ENCODE measurements at regions not wholly inside any gene's neighbourhood (a gene's known extent, or its start where the extent isn't known, plus 50 kb on each side); places are given as distances from the start of the nearest gene placed in this dataset.

GRCh38 chr13:73681015-73681414, 453.2 kb downstream of the KLF12 start:
- H3K4me1 ChIP-seq (ENCODE audit: control insufficient read depth, insufficient read depth, low read length), result peaks cover 23% of the 10 kb centered on the region
- H3K36me3 ChIP-seq (ENCODE audit: control insufficient read depth, insufficient read depth, low read length, severe bottlenecking), result no peaks in the 10 kb centered on the region
- H3K9me3 ChIP-seq (ENCODE audit: control insufficient read depth, low read length), result no peaks in the 10 kb centered on the region
- H3K4me3 ChIP-seq (ENCODE audit: low read length), result peak overlapping the region; percentile 9
- no peaks in the 10 kb centered on the region for H3K27me3 ChIP-seq (replicated peaks; ENCODE audit: control insufficient read depth, insufficient read depth, low read length)
- H3K9ac ChIP-seq (ENCODE audit: low read length), result no peak overlapping the region
- no peak for DNase-seq (ENCODE audit: low read depth)

- H3K4me3 ChIP-seq (ENCODE audit: low read length), result no peak overlapping the region
- H3K9me3 ChIP-seq (ENCODE audit: control insufficient read depth, low read length), result no peaks in the 10 kb centered on the region
- H3K27me3 ChIP-seq (replicated peaks; ENCODE audit: control insufficient read depth, insufficient read depth, low read length), result no peaks in the 10 kb centered on the region
- DNase-seq (ENCODE audit: low read depth), result peak; percentile 12
- H3K9ac ChIP-seq (ENCODE audit: low read length), result no peak overlapping the region
- no peaks in the 10 kb centered on the region for H3K36me3 ChIP-seq (ENCODE audit: control insufficient read depth, insufficient read depth, low read length, severe bottlenecking)
- peaks cover 34% of the 10 kb centered on the region for H3K4me1 ChIP-seq (ENCODE audit: control insufficient read depth, insufficient read depth, low read length)
These were observed 457.1 kb downstream of the KLF12 start for GRCh38 chr13:73677048-73677601.

- Histone ChIP-seq H3K4me1 (ENCODE audit: control insufficient read depth, insufficient read depth, low read length) (peaks cover 39% of the 10 kb centered on the region), H3K4me3 (ENCODE audit: low read length) (no peak overlapping the region), H3K27me3 (replicated peaks; ENCODE audit: control insufficient read depth, insufficient read depth, low read length) (no peaks in the 10 kb centered on the region), H3K9ac (ENCODE audit: low read length) (no peak overlapping the region), H3K9me3 (ENCODE audit: control insufficient read depth, low read length) (no peaks in the 10 kb centered on the region), H3K36me3 (ENCODE audit: control insufficient read depth, insufficient read depth, low read length, severe bottlenecking) (no peaks in the 10 kb centered on the region)
- peak; percentile 1 for DNase-seq (ENCODE audit: low read depth)
These were observed 457.6 kb downstream of the KLF12 start for GRCh38 chr13:73676550-73677047.

- no peaks in the 10 kb centered on the region for H3K36me3 ChIP-seq (ENCODE audit: control insufficient read depth, insufficient read depth, low read length, severe bottlenecking)
- DNase-seq (ENCODE audit: low read depth), result no peak
These were observed 458.4 kb downstream of the KLF12 start for GRCh38 chr13:73675821-73676220.

GRCh38 chr13:73674570-73674969, 459.6 kb downstream of the KLF12 start:
- DNase-seq (ENCODE audit: low read depth), result no peak

More at GRCh38 chr13:73675821-73676220, 458.4 kb downstream of the KLF12 start:
- no peaks in the 10 kb centered on the region for H3K27me3 ChIP-seq (replicated peaks; ENCODE audit: control insufficient read depth, insufficient read depth, low read length)
- H3K9me3 ChIP-seq (ENCODE audit: control insufficient read depth, low read length), result no peaks in the 10 kb centered on the region
- H3K4me3 ChIP-seq (ENCODE audit: low read length), result no peak overlapping the region
- no peak overlapping the region for H3K9ac ChIP-seq (ENCODE audit: low read length)
- peaks cover 32% of the 10 kb centered on the region for H3K4me1 ChIP-seq (ENCODE audit: control insufficient read depth, insufficient read depth, low read length)

GRCh38 chr13:73673931-73674330, 460.3 kb downstream of the KLF12 start:
- no peak overlapping the region for H3K4me3 ChIP-seq (ENCODE audit: low read length)
- H3K9ac ChIP-seq (ENCODE audit: low read length), result no peak overlapping the region
- no peaks in the 10 kb centered on the region for H3K27me3 ChIP-seq (replicated peaks; ENCODE audit: control insufficient read depth, insufficient read depth, low read length)
- no peaks in the 10 kb centered on the region for H3K9me3 ChIP-seq (ENCODE audit: control insufficient read depth, low read length)
- DNase-seq (ENCODE audit: low read depth), result no peak
- no peaks in the 10 kb centered on the region for H3K36me3 ChIP-seq (ENCODE audit: control insufficient read depth, insufficient read depth, low read length, severe bottlenecking)
- H3K4me1 ChIP-seq (ENCODE audit: control insufficient read depth, insufficient read depth, low read length), result peaks cover 27% of the 10 kb centered on the region

More at GRCh38 chr13:73674570-73674969, 459.6 kb downstream of the KLF12 start:
- H3K9ac ChIP-seq (ENCODE audit: low read length), result no peak overlapping the region
- H3K4me1 ChIP-seq (ENCODE audit: control insufficient read depth, insufficient read depth, low read length), result peaks cover 27% of the 10 kb centered on the region
- H3K36me3 ChIP-seq (ENCODE audit: control insufficient read depth, insufficient read depth, low read length, severe bottlenecking), result no peaks in the 10 kb centered on the region
- no peak overlapping the region for H3K4me3 ChIP-seq (ENCODE audit: low read length)
- no peaks in the 10 kb centered on the region for H3K9me3 ChIP-seq (ENCODE audit: control insufficient read depth, low read length)
- no peaks in the 10 kb centered on the region for H3K27me3 ChIP-seq (replicated peaks; ENCODE audit: control insufficient read depth, insufficient read depth, low read length)

GRCh38 chr13:73672492-73672891, 461.7 kb downstream of the KLF12 start:
- DNase-seq (ENCODE audit: low read depth), result peak; percentile 25
- H3K9me3 ChIP-seq (ENCODE audit: control insufficient read depth, low read length), result no peaks in the 10 kb centered on the region
- H3K36me3 ChIP-seq (ENCODE audit: control insufficient read depth, insufficient read depth, low read length, severe bottlenecking), result no peaks in the 10 kb centered on the region
- no peaks in the 10 kb centered on the region for H3K27me3 ChIP-seq (replicated peaks; ENCODE audit: control insufficient read depth, insufficient read depth, low read length)
- no peak overlapping the region for H3K9ac ChIP-seq (ENCODE audit: low read length)
- peak overlapping the region; percentile 52 for H3K4me3 ChIP-seq (ENCODE audit: low read length)
- H3K4me1 ChIP-seq (ENCODE audit: control insufficient read depth, insufficient read depth, low read length), result peaks cover 24% of the 10 kb centered on the region

GRCh38 chr13:73671732-73672131, 462.5 kb downstream of the KLF12 start:
- peak overlapping the region; percentile 46 for H3K9ac ChIP-seq (ENCODE audit: low read length)
- H3K4me3 ChIP-seq (ENCODE audit: low read length), result no peak overlapping the region
- H3K36me3 ChIP-seq (ENCODE audit: control insufficient read depth, insufficient read depth, low read length, severe bottlenecking), result no peaks in the 10 kb centered on the region
- no peak for DNase-seq (ENCODE audit: low read depth)
- H3K4me1 ChIP-seq (ENCODE audit: control insufficient read depth, insufficient read depth, low read length), result peaks cover 16% of the 10 kb centered on the region
- H3K9me3 ChIP-seq (ENCODE audit: control insufficient read depth, low read length), result no peaks in the 10 kb centered on the region
- no peaks in the 10 kb centered on the region for H3K27me3 ChIP-seq (replicated peaks; ENCODE audit: control insufficient read depth, insufficient read depth, low read length)

GRCh38 chr13:73671011-73671410, 463.2 kb downstream of the KLF12 start:
- Histone ChIP-seq H3K9ac (ENCODE audit: low read length) (no peak overlapping the region), H3K36me3 (ENCODE audit: control insufficient read depth, insufficient read depth, low read length, severe bottlenecking) (no peaks in the 10 kb centered on the region), H3K4me1 (ENCODE audit: control insufficient read depth, insufficient read depth, low read length) (peaks cover 16% of the 10 kb centered on the region), H3K27me3 (replicated peaks; ENCODE audit: control insufficient read depth, insufficient read depth, low read length) (no peaks in the 10 kb centered on the region), H3K9me3 (ENCODE audit: control insufficient read depth, low read length) (no peaks in the 10 kb centered on the region), H3K4me3 (ENCODE audit: low read length) (no peak overlapping the region)
- no peak for DNase-seq (ENCODE audit: low read depth)

GRCh38 chr13:73667756-73668155, 466.4 kb downstream of the KLF12 start:
- Histone ChIP-seq H3K9me3 (ENCODE audit: control insufficient read depth, low read length) (no peaks in the 10 kb centered on the region), H3K27me3 (replicated peaks; ENCODE audit: control insufficient read depth, insufficient read depth, low read length) (no peaks in the 10 kb centered on the region), H3K4me1 (ENCODE audit: control insufficient read depth, insufficient read depth, low read length) (peaks cover 11% of the 10 kb centered on the region)

GRCh38 chr13:73665261-73665660, 468.9 kb downstream of the KLF12 start:
- H3K4me1 ChIP-seq (ENCODE audit: control insufficient read depth, insufficient read depth, low read length), result no peaks in the 10 kb centered on the region
- no peak overlapping the region for H3K4me3 ChIP-seq (ENCODE audit: low read length)
- H3K9ac ChIP-seq (ENCODE audit: low read length), result no peak overlapping the region
- H3K27me3 ChIP-seq (replicated peaks; ENCODE audit: control insufficient read depth, insufficient read depth, low read length), result no peaks in the 10 kb centered on the region
- no peak for DNase-seq (ENCODE audit: low read depth)
- H3K36me3 ChIP-seq (ENCODE audit: control insufficient read depth, insufficient read depth, low read length, severe bottlenecking), result no peaks in the 10 kb centered on the region
- H3K9me3 ChIP-seq (ENCODE audit: control insufficient read depth, low read length), result no peaks in the 10 kb centered on the region

More at GRCh38 chr13:73667756-73668155, 466.4 kb downstream of the KLF12 start:
- DNase-seq (ENCODE audit: low read depth), result no peak
- H3K4me3 ChIP-seq (ENCODE audit: low read length), result no peak overlapping the region
- no peaks in the 10 kb centered on the region for H3K36me3 ChIP-seq (ENCODE audit: control insufficient read depth, insufficient read depth, low read length, severe bottlenecking)
- H3K9ac ChIP-seq (ENCODE audit: low read length), result no peak overlapping the region

- no peak for DNase-seq (ENCODE audit: low read depth)
- Histone ChIP-seq H3K4me3 (ENCODE audit: low read length) (no peak overlapping the region), H3K9ac (ENCODE audit: low read length) (no peak overlapping the region), H3K4me1 (ENCODE audit: control insufficient read depth, insufficient read depth, low read length) (no peaks in the 10 kb centered on the region), H3K9me3 (ENCODE audit: control insufficient read depth, low read length) (no peaks in the 10 kb centered on the region), H3K27me3 (replicated peaks; ENCODE audit: control insufficient read depth, insufficient read depth, low read length) (no peaks in the 10 kb centered on the region), H3K36me3 (ENCODE audit: control insufficient read depth, insufficient read depth, low read length, severe bottlenecking) (no peaks in the 10 kb centered on the region)
These were observed 469.4 kb downstream of the KLF12 start for GRCh38 chr13:73664851-73665250.
